ENCODE measurements at regions not wholly inside any gene's neighbourhood (a gene's known extent, or its start where the extent isn't known, plus 50 kb on each side); places are given as distances from the start of the nearest gene placed in this dataset.
"Not testable (repeated sequence)": the region's sequence is repeated elsewhere in the genome, so short reads cannot be mapped to it uniquely, and the experiment has no call there.

DNA sequence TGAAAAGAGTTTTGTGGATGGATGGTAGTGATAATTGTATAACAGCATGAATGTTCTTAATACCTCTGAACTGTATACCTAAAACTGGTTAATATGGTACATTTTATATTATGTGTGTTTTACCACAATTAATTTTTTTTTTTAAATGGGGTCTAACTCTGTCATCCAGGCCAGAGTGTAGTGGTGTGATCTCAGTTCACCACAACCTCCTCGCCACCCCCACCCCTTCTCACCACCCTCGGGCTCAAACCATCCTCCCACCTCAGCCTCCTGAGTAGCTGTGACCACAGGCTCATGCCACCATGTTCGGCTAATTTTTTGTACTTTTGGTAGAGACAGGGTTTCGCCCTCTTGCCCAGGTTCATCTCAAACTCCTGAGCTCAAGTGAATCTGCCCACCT, 123.2 kb downstream of the CDRT15L2 start:
- H4K20me1 ChIP-seq (ENCODE audit: insufficient read depth) = no peaks in the 10 kb centered on the region
- no peaks in the 10 kb centered on the region for H3K27me3 ChIP-seq (ENCODE audit: insufficient read depth, low read depth, low read length)
- H2AFZ ChIP-seq (ENCODE audit: low read depth, low read length) = no peak overlapping the region
- H3K9me3 ChIP-seq (ENCODE audit: low read length) = no peaks in the 10 kb centered on the region
- H3K4me2 ChIP-seq (ENCODE audit: low read length) = no peak overlapping the region
- no peaks in the 10 kb centered on the region for H3K79me2 ChIP-seq (replicated peaks; ENCODE audit: insufficient read depth, low read length)
- no peak for TF ChIP-seq SMC3 (conservative IDR thresholded peaks at IDR 0.05; ENCODE audit: poor library complexity)
- TF ChIP-seq POLR2AphosphoS5 (IDR thresholded peaks at IDR 0.05) = no peak
- TF ChIP-seq EP300 (conservative IDR thresholded peaks at IDR 0.05; ENCODE audit: poor library complexity, severe bottlenecking) = no peak
- TF ChIP-seq REST (IDR thresholded peaks at IDR 0.05; ENCODE audit: borderline replicate concordance) = no peak
- no peak for TF ChIP-seq MXI1 (conservative IDR thresholded peaks at IDR 0.05; ENCODE audit: poor library complexity, severe bottlenecking)
- TF ChIP-seq RAD21 (conservative IDR thresholded peaks at IDR 0.05) = no peak
- TF ChIP-seq TAF1 (IDR thresholded peaks at IDR 0.05; ENCODE audit: low read depth) = no peak
- no peak for TF ChIP-seq CTCF (IDR thresholded peaks at IDR 0.05; ENCODE audit: poor library complexity, severe bottlenecking)
- no peak for TF ChIP-seq EZH2 (IDR thresholded peaks at IDR 0.05; ENCODE audit: borderline replicate concordance, insufficient read depth, low read length, poor library complexity, severe bottlenecking)
- H3K36me3 ChIP-seq (ENCODE audit: insufficient read depth, low read length) = no peaks in the 10 kb centered on the region
- no peak overlapping the region for H3K9ac ChIP-seq (ENCODE audit: low read length)
- no peaks in the 10 kb centered on the region for H3K9me2 ChIP-seq (ENCODE audit: insufficient read depth, low read length)
- H3F3A ChIP-seq (ENCODE audit: insufficient read depth, low read length, poor library complexity, severe bottlenecking) = no peaks in the 10 kb centered on the region
- H3K27ac ChIP-seq (ENCODE audit: low read length) = no peak overlapping the region
- H3K4me3 ChIP-seq (ENCODE audit: low read length) = no peak overlapping the region

GRCh38 chr17:20703781-20704180, 124.3 kb downstream of the CDRT15L2 start:
- no peaks in the 10 kb centered on the region for H4K20me1 ChIP-seq (ENCODE audit: insufficient read depth)
- no peaks in the 10 kb centered on the region for H3F3A ChIP-seq (ENCODE audit: insufficient read depth, low read length, poor library complexity, severe bottlenecking)
- H3K9me2 ChIP-seq (ENCODE audit: insufficient read depth, low read length) = no peaks in the 10 kb centered on the region
- no peaks in the 10 kb centered on the region for H3K79me2 ChIP-seq (replicated peaks; ENCODE audit: insufficient read depth, low read length)
- H3K27ac ChIP-seq (ENCODE audit: low read length) = no peak overlapping the region
- no peaks in the 10 kb centered on the region for H3K9me3 ChIP-seq (ENCODE audit: low read length)
- no peak overlapping the region for H3K4me2 ChIP-seq (ENCODE audit: low read length)
- H3K27me3 ChIP-seq (ENCODE audit: insufficient read depth, low read depth, low read length) = no peaks in the 10 kb centered on the region
- no peak overlapping the region for H3K4me3 ChIP-seq (ENCODE audit: low read length)
- H2AFZ ChIP-seq (ENCODE audit: low read depth, low read length) = no peak overlapping the region
- no peak for TF ChIP-seq TAF1 (IDR thresholded peaks at IDR 0.05; ENCODE audit: low read depth)
- TF ChIP-seq EZH2 (IDR thresholded peaks at IDR 0.05; ENCODE audit: borderline replicate concordance, insufficient read depth, low read length, poor library complexity, severe bottlenecking) = no peak
- no peak overlapping the region for H3K9ac ChIP-seq (ENCODE audit: low read length)
- no peaks in the 10 kb centered on the region for H3K36me3 ChIP-seq (ENCODE audit: insufficient read depth, low read length)

- H3K27me3 ChIP-seq (ENCODE audit: insufficient read depth, low read depth, low read length); H2AFZ ChIP-seq (ENCODE audit: low read depth, low read length): not testable (repeated sequence)
Measured at GRCh38 chr17:20705186-20705585, 125.7 kb downstream of the CDRT15L2 start.

More at GRCh38 chr17:20705186-20705585, 125.7 kb downstream of the CDRT15L2 start:
- H3K9me2 ChIP-seq (ENCODE audit: insufficient read depth, low read length); H3K79me2 ChIP-seq (replicated peaks; ENCODE audit: insufficient read depth, low read length); H3K4me2 ChIP-seq (ENCODE audit: low read length); H3K9ac ChIP-seq (ENCODE audit: low read length); H3K36me3 ChIP-seq (ENCODE audit: insufficient read depth, low read length); H3K4me3 ChIP-seq (ENCODE audit: low read length); H3F3A ChIP-seq (ENCODE audit: insufficient read depth, low read length, poor library complexity, severe bottlenecking); H3K9me3 ChIP-seq (ENCODE audit: low read length); H4K20me1 ChIP-seq (ENCODE audit: insufficient read depth); H3K27ac ChIP-seq (ENCODE audit: low read length): not testable (repeated sequence)

Measured in neural cell (in vitro differentiated cells).